HCT116 (cell line): ENCODE measurements at regions not wholly inside any gene's neighbourhood (a gene's known extent, or its start where the extent isn't known, plus 50 kb on each side); places are given as distances from the start of the nearest gene placed in this dataset.

Source experiments
- ATAC-seq: fragments of 200-7000 bp; cut with Tn5 transposase; 2 replicates; pipeline ENCODE4 v1.9.1; 2020; ENCODE audit warnings: mild to moderate bottlenecking, moderate library complexity
- BruUV-seq: library from RNA; stranded (reverse); fragments of 400-500 nt; replicated peaks from 2 replicates; lab custom pipeline; 2021; lab: Mats Ljungman, UMichigan
- CTCF ChIA-PET: fragments of 300-600 bp; sonication (Branson Sonifier 250); formaldehyde crosslinking; loops from one replicate; lab custom pipeline; 2021; ENCODE audit warnings: antibody characterized with exemption; lab: Charles Lee
- POLR2A ChIA-PET: fragments of 300-600, 350-600 bp; sonication (Branson Sonifier 250); formaldehyde crosslinking; loops from one replicate; lab custom pipeline; 2021; ENCODE audit warnings: antibody characterized with exemption; lab: Charles Lee
- RAD21 ChIA-PET, 2 experiments: fragments of 300-600 bp; sonication (Branson Sonifier 250); formaldehyde crosslinking; loops; one replicate each; lab custom pipeline; 2023; ENCODE audit warnings: low total read pairs in 2 of 2; ENCODE audit not compliant: uncharacterized antibody in 2 of 2, unreplicated experiment in 2 of 2, low non-redundant PET in 1 of 2; lab: Charles Lee
- DNase-seq: peaks from one replicate; pipeline ENCODE4 v3.0.0-alpha.2; 2010; ENCODE audit warnings: low read depth, low spot score
- H2AFZ ChIP-seq: fragments of 200-600 bp; shearing (Covaris generic), sonication (generic); 2 replicates; pipeline ENCODE4 v1.6.1; 2017; ENCODE audit warnings: low read depth, mixed run types, mixed read lengths, antibody characterized with exemption, low read length; ENCODE audit not compliant: poor library complexity, severe bottlenecking
- H3K27ac ChIP-seq: 2 replicates; pipeline ENCODE4 v1.5.1; 2012; ENCODE audit warnings: low read depth, low read length
- H3K27me3 ChIP-seq: fragments of 200-600 bp; sonication (generic); 2 replicates; pipeline ENCODE4 v1.6.1; 2016; ENCODE audit warnings: mixed run types, low read length, mixed read lengths; ENCODE audit not compliant: insufficient read depth
- H3K36me3 ChIP-seq, 2 experiments: fragments of 200-500 bp in 1 of 2; fragments of 200-600 bp in 1 of 2; sonication (Bioruptor generic) in 1 of 2; sonication (generic) in 1 of 2; 2 replicates each; pipeline versions ENCODE4 v1.5.1 to v1.6.1; 2014 to 2016; ENCODE audit warnings: low read length in 2 of 2, inconsistent platforms in 1 of 2, mixed read lengths in 1 of 2, mixed run types in 1 of 2; ENCODE audit not compliant: insufficient read depth in 2 of 2, control insufficient read depth in 1 of 2
- H3K4me1 ChIP-seq, 2 experiments: fragments of 200-600 bp in 1 of 2; sonication (generic) in 1 of 2; 2 replicates each; pipeline versions ENCODE4 v1.5.1 to v1.6.1; 2012 to 2017; ENCODE audit warnings: low read length in 2 of 2, inconsistent platforms in 1 of 2, mild to moderate bottlenecking in 1 of 2, mixed read lengths in 1 of 2, mixed run types in 1 of 2, moderate library complexity in 1 of 2; ENCODE audit not compliant: insufficient read depth in 2 of 2, control insufficient read depth in 1 of 2
- H3K4me2 ChIP-seq: fragments of 200-600 bp; sonication (generic); 2 replicates; pipeline ENCODE4 v1.6.1; 2017; ENCODE audit warnings: mixed run types, low read length, mixed read lengths
- H3K4me3 ChIP-seq, 2 experiments: fragments of 200-600 bp in 1 of 2; sonication (generic) in 1 of 2; replicated peaks in 1 of 2; 2 replicates each; pipeline ENCODE4 v1.5.1; 2011 to 2016; ENCODE audit warnings: low read length in 2 of 2, control low read depth in 1 of 2, low read depth in 1 of 2, mild to moderate bottlenecking in 1 of 2, mixed read lengths in 1 of 2, mixed run types in 1 of 2
- H3K79me2 ChIP-seq: fragments of 200-600 bp; sonication (generic); 2 replicates; pipeline ENCODE4 v1.6.1; 2017; ENCODE audit warnings: mild to moderate bottlenecking, mixed run types, low read length, moderate library complexity, mixed read lengths; ENCODE audit not compliant: insufficient read depth
- H3K9ac ChIP-seq: fragments of 200-600 bp; sonication (generic); 2 replicates; pipeline ENCODE4 v1.6.1; 2016; ENCODE audit warnings: low read length, mixed read lengths
- H3K9me2 ChIP-seq: fragments of 200-600 bp; sonication (generic), shearing (Covaris generic); 2 replicates; pipeline ENCODE4 v1.6.1; 2017; ENCODE audit warnings: mixed run types, mild to moderate bottlenecking, moderate library complexity; ENCODE audit not compliant: insufficient read depth
- H3K9me3 ChIP-seq, 2 experiments: fragments of 200-500 bp in 1 of 2; fragments of 200-600 bp in 1 of 2; sonication (Bioruptor generic) in 1 of 2; sonication (generic) in 1 of 2; 2 replicates each; pipeline ENCODE4 v1.6.1; 2014 to 2017; ENCODE audit warnings: low read length in 2 of 2, mixed read lengths in 2 of 2, inconsistent platforms in 1 of 2, low read depth in 1 of 2, mild to moderate bottlenecking in 1 of 2, mixed run types in 1 of 2, moderate library complexity in 1 of 2; ENCODE audit not compliant: control insufficient read depth in 1 of 2, insufficient read depth in 1 of 2
- H4K20me1 ChIP-seq: fragments of 200-600 bp; sonication (generic), shearing (Covaris generic); 2 replicates; pipeline ENCODE4 v1.6.1; 2017; ENCODE audit warnings: mixed run types, mild to moderate bottlenecking, moderate library complexity; ENCODE audit not compliant: insufficient read depth
- CBX3 ChIP-seq: IDR thresholded peaks from 2 replicates; pipeline ENCODE4 v1.6.1; 2012; ENCODE audit warnings: low read depth
- CEBPB ChIP-seq: IDR thresholded peaks from 2 replicates; pipeline ENCODE4 v1.6.1; 2012; ENCODE audit warnings: low read depth
- EGR1 ChIP-seq: IDR thresholded peaks from 2 replicates; pipeline ENCODE4 v1.6.1; 2012; ENCODE audit warnings: low read depth
- ELF1 ChIP-seq: IDR thresholded peaks from 2 replicates; pipeline ENCODE4 v1.6.1; 2012; ENCODE audit warnings: low read depth, borderline replicate concordance
- EZH2 ChIP-seq: fragments of 200-600 bp; sonication (generic); IDR thresholded peaks from 2 replicates; pipeline ENCODE4 v1.6.1; 2017; ENCODE audit warnings: antibody characterized with exemption, mixed run types
- EZH2phosphoT487 ChIP-seq: fragments of 200-600 bp; IDR thresholded peaks from 2 replicates; pipeline ENCODE4 v1.6.1; 2018; ENCODE audit warnings: antibody characterized with exemption, borderline replicate concordance
- JUND ChIP-seq: IDR thresholded peaks from 2 replicates; pipeline ENCODE4 v1.6.1; 2012
- POLR2A ChIP-seq: IDR thresholded peaks from 2 replicates; pipeline ENCODE4 v1.7.0; 2011; ENCODE audit warnings: borderline replicate concordance; ENCODE audit not compliant: insufficient read depth, insufficient read length; ENCODE audit errors: extremely low read depth
- POLR2AphosphoS5 ChIP-seq: IDR thresholded peaks from 2 replicates; pipeline ENCODE4 v1.6.1; 2011; ENCODE audit warnings: mild to moderate bottlenecking, low read depth, low read length, moderate library complexity
- RAD21 ChIP-seq: IDR thresholded peaks from 2 replicates; pipeline ENCODE4 v1.6.1; 2012; ENCODE audit warnings: low read depth, mild to moderate bottlenecking
- SIN3A ChIP-seq: IDR thresholded peaks from 2 replicates; pipeline ENCODE4 v1.6.1; 2012; ENCODE audit warnings: low read depth
- SP1 ChIP-seq: IDR thresholded peaks from 2 replicates; pipeline ENCODE4 v1.6.1; 2012; ENCODE audit warnings: low read depth
- SRF ChIP-seq: IDR thresholded peaks from 2 replicates; pipeline ENCODE4 v1.6.1; 2012; ENCODE audit warnings: low read depth
- TCF7L2 ChIP-seq: IDR thresholded peaks from 2 replicates; pipeline ENCODE4 v1.7.0; 2011; ENCODE audit warnings: borderline replicate concordance, inconsistent platforms; ENCODE audit not compliant: insufficient read depth, insufficient read length; ENCODE audit errors: extremely low read depth
- YY1 ChIP-seq: IDR thresholded peaks from 2 replicates; pipeline ENCODE4 v1.6.1; 2011; ENCODE audit warnings: low read length, low read depth, moderate library complexity, mild to moderate bottlenecking; ENCODE audit not compliant: insufficient replicate concordance; ENCODE audit errors: extremely low read depth
- ZNF274 ChIP-seq: fragments of 200-500 bp; sonication (Bioruptor generic); IDR thresholded peaks from 2 replicates; pipeline ENCODE4 v1.6.1; 2014; ENCODE audit warnings: mild to moderate bottlenecking, low read depth, low read length, inconsistent platforms
- intact Hi-C: fragments of 100-400 bp; cut with micrococcal nuclease; formaldehyde crosslinking; loops from 2 replicates; pipeline ENCODE4 v1.10.0; 2022
- TF ChIP-seq, protein P1 (sequence below): IDR thresholded peaks from 2 replicates; pipeline ENCODE4 v1.6.1; 2012
- TF ChIP-seq, protein P2 (sequence below): IDR thresholded peaks from 2 replicates; pipeline ENCODE4 v1.6.1; 2011; ENCODE audit warnings: mild to moderate bottlenecking, low read length, moderate library complexity; ENCODE audit not compliant: insufficient replicate concordance; ENCODE audit errors: extremely low read depth
- TF ChIP-seq, protein P3 (sequence below), 3 experiments: fragments of 200-600 bp in 1 of 3; sonication (generic) in 1 of 3; IDR thresholded peaks in 2 of 3; conservative IDR thresholded peaks in 1 of 3; 2 replicates each; pipeline ENCODE4 v1.5.1; 2012 to 2017; ENCODE audit warnings: low read depth in 2 of 3, low read length in 2 of 3, antibody characterized with exemption in 1 of 3, borderline replicate concordance in 1 of 3, control low read depth in 1 of 3, mild to moderate bottlenecking in 1 of 3, mixed read lengths in 1 of 3, mixed run types in 1 of 3, moderate library complexity in 1 of 3; ENCODE audit not compliant: insufficient read depth in 1 of 3
- TF ChIP-seq, protein P4 (sequence below): IDR thresholded peaks from 2 replicates; pipeline ENCODE4 v1.6.1; 2012

DNA sequence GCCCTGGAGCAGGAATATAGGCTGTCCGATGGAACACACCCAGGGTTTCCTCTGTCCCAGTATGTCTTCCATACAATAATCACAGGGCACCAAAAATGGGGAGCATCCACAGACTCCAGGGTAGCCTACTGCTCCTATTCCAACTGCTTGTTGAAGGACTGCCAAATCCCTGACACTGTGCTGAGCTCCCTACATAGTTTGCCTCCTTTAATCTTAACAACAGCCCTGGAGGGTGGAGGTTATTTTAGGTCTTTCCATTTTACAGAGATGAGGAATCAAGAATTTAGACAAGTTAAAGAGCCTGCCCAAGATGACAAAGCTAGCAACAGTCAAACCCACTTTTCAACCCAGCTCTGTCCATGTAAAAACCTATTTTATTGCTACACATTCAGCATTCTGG lies 790.4 kb downstream of the DIAPH3 start:
- Histone ChIP-seq H4K20me1 (no peaks in the 10 kb centered on the region), H3K9me3 (no peaks in the 10 kb centered on the region; a peak in 1 of 4 replicates), H3K9me2 (no peaks in the 10 kb centered on the region), H3K4me3 (no peak overlapping the region), H3K79me2 (no peaks in the 10 kb centered on the region), H3K4me1 (no peaks in the 10 kb centered on the region), H3K27me3 (no peaks in the 10 kb centered on the region), H3K9ac (no peak overlapping the region), H3K36me3 (no peaks in the 10 kb centered on the region), H3K27ac (no peak overlapping the region), H3K4me2 (no peak overlapping the region), H2AFZ (no peak overlapping the region)
- ATAC-seq: no peak
- no peak for DNase-seq
- intact Hi-C loops: no loop called here
- CTCF ChIA-PET: no interaction called here
- RAD21 ChIA-PET: no interaction called here
- no peak for TF ChIP-seq RAD21
- TF ChIP-seq, protein P1, sequence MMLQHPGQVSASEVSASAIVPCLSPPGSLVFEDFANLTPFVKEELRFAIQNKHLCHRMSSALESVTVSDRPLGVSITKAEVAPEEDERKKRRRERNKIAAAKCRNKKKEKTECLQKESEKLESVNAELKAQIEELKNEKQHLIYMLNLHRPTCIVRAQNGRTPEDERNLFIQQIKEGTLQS: no peak
- TF ChIP-seq EZH2: no peak
- TF ChIP-seq CEBPB: no peak
- TF ChIP-seq JUND: no peak
- no peak for TF ChIP-seq EZH2phosphoT487
- TF ChIP-seq SRF: no peak
- TF ChIP-seq, protein P2, sequence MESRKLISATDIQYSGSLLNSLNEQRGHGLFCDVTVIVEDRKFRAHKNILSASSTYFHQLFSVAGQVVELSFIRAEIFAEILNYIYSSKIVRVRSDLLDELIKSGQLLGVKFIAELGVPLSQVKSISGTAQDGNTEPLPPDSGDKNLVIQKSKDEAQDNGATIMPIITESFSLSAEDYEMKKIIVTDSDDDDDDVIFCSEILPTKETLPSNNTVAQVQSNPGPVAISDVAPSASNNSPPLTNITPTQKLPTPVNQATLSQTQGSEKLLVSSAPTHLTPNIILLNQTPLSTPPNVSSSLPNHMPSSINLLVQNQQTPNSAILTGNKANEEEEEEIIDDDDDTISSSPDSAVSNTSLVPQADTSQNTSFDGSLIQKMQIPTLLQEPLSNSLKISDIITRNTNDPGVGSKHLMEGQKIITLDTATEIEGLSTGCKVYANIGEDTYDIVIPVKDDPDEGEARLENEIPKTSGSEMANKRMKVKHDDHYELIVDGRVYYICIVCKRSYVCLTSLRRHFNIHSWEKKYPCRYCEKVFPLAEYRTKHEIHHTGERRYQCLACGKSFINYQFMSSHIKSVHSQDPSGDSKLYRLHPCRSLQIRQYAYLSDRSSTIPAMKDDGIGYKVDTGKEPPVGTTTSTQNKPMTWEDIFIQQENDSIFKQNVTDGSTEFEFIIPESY: no peak
- TF ChIP-seq, protein P3, sequence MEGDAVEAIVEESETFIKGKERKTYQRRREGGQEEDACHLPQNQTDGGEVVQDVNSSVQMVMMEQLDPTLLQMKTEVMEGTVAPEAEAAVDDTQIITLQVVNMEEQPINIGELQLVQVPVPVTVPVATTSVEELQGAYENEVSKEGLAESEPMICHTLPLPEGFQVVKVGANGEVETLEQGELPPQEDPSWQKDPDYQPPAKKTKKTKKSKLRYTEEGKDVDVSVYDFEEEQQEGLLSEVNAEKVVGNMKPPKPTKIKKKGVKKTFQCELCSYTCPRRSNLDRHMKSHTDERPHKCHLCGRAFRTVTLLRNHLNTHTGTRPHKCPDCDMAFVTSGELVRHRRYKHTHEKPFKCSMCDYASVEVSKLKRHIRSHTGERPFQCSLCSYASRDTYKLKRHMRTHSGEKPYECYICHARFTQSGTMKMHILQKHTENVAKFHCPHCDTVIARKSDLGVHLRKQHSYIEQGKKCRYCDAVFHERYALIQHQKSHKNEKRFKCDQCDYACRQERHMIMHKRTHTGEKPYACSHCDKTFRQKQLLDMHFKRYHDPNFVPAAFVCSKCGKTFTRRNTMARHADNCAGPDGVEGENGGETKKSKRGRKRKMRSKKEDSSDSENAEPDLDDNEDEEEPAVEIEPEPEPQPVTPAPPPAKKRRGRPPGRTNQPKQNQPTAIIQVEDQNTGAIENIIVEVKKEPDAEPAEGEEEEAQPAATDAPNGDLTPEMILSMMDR (IDR thresholded peaks at IDR 0.05 in 2 of 3, conservative IDR thresholded peaks at IDR 0.05 in 1 of 3; ENCODE audit: borderline replicate concordance in 1 of 3, insufficient read depth in 1 of 3, low read depth in 2 of 3, low read length in 2 of 3): no peak
- TF ChIP-seq POLR2A: no peak
- TF ChIP-seq ELF1: no peak
- no peak for TF ChIP-seq ZNF274
- no peak for TF ChIP-seq YY1
- TF ChIP-seq CBX3: no peak
- no peak for TF ChIP-seq EGR1
- no peak for TF ChIP-seq TCF7L2
- TF ChIP-seq SP1: no peak
- TF ChIP-seq, protein P4, sequence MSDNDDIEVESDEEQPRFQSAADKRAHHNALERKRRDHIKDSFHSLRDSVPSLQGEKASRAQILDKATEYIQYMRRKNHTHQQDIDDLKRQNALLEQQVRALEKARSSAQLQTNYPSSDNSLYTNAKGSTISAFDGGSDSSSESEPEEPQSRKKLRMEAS: no peak
- no peak for TF ChIP-seq POLR2AphosphoS5
- TF ChIP-seq SIN3A: no peak
- BruUV-seq: no TSS peak
- POLR2A ChIA-PET: no interaction called here
